Fibroblast of mammary gland (primary cell): ENCODE measurements at regions not wholly inside any gene's neighbourhood (a gene's known extent, or its start where the extent isn't known, plus 50 kb on each side); places are given as distances from the start of the nearest gene placed in this dataset.
A peak's percentile ranks its signal among the peaks of the same experiment; 100 is the strongest.
"Not testable (repeated sequence)": the region's sequence is repeated elsewhere in the genome, so short reads cannot be mapped to it uniquely, and the experiment has no call there.

Experiments used
- DNase-seq: peaks from one replicate; pipeline ENCODE4 v3.0.0-alpha.2; 2010; ENCODE audit warnings: low read depth
- H3K4me3 ChIP-seq: 2 replicates; pipeline ENCODE4 v1.5.1; 2011; ENCODE audit warnings: low read depth, mild to moderate bottlenecking, low read length, moderate library complexity; ENCODE audit not compliant: control insufficient read depth
- CTCF ChIP-seq: conservative IDR thresholded peaks from 2 replicates; pipeline ENCODE4 v1.5.1; 2011; ENCODE audit warnings: low read depth, low read length, inconsistent platforms; ENCODE audit not compliant: control insufficient read depth, insufficient read depth

DNA sequence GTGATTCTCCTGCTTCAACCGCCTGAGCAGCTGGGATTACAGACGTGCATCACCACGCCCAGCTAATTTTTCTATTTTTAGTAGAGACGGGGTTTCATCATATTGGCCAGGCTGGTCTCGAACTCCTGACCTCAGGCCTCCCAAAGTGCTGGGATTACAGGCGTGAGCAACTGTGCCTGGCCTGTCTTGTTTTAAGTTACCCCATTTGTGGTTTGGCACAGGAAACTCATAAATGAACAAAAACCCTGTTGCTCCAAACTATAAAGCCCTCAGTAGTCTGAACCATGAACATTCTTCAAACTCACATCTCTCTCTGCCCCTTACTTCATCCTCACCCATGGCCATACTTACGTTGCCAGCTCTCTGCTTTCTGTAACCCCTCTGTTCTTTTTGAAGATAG, 61.7 kb downstream of the RHOU start:
- peak; percentile 16 for DNase-seq

GRCh38 chr1:228798035-228798434, 62.8 kb downstream of the RHOU start:
- DNase-seq: peak; percentile 25
- H3K4me3 ChIP-seq: no peak overlapping the region
- no peak for TF ChIP-seq CTCF

More for the DNA sequence above, 61.7 kb downstream of the RHOU start:
- H3K4me3 ChIP-seq: not testable (repeated sequence)

DNA sequence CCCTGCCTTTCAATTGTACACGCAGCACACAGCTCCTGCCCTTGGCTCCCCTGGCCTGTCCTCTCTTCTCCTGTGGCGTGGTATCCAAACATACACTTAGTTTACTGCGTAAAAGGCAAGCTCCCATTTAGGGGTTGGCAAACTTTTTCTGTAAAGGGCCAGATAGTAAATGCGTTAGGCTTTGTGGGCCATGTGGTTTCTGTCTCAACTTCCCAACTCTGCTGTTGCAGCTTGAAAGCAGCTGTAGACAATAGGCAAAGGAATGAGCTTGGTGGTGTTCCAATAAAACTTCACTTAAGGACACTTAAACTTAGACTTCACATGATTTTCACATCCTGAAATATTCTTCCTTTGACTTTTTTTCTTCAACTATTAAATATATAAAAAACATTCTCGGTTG, 63.3 kb downstream of the RHOU start:
- peak; percentile 27 for DNase-seq
- no peak overlapping the region for H3K4me3 ChIP-seq
- TF ChIP-seq CTCF: no peak

GRCh38 chr1:228799924-228800323, 64.6 kb downstream of the RHOU start:
- DNase-seq: no peak
- no peak overlapping the region for H3K4me3 ChIP-seq
- no peak for TF ChIP-seq CTCF

- DNase-seq: no peak
- no peak overlapping the region for H3K4me3 ChIP-seq
- TF ChIP-seq CTCF: no peak
Observed at GRCh38 chr1:228801068-228801467, 65.8 kb downstream of the RHOU start.

DNA sequence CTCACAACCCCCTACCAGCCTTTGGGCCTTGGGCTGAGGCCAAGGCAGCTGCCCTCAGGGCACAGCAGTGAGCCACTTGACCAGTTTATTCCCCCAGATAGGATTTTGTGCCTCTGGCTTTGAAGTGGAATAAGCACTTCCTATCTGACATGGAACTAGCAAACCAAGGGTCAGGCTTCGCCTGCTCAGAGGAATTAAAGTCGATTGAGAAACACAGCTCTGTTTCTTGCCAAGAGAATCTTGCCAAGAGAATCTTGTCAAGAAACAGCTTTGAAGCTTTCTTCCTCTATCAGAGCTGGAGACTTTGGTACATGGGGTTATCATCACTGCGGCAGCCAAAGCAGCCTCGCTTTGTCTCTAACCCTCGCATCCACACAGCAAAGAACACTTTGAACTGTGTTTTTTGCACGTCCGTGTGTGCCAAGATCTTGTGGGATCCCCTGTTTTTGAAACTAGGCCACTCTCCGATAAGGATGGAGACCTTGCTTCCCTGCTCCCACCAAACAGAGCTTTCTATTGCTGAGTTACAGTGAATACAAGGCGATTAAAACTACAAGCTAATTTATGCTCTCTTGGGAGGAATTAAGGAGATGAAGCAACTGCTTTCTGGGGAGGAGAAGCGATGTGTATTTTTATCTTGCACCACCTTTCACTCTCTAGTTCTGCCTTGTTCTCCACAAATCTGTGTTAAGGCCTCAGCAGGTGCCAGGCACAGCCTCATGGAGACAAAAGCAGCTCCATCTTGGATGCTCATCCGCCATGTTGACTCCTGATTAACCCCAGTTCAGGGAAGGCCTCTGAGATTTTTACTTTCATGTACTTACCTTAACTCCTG, 67.3 kb downstream of the RHOU start:
- TF ChIP-seq CTCF: no peak
- no peak overlapping the region for H3K4me3 ChIP-seq
- peak; percentile 56 for DNase-seq

DNA sequence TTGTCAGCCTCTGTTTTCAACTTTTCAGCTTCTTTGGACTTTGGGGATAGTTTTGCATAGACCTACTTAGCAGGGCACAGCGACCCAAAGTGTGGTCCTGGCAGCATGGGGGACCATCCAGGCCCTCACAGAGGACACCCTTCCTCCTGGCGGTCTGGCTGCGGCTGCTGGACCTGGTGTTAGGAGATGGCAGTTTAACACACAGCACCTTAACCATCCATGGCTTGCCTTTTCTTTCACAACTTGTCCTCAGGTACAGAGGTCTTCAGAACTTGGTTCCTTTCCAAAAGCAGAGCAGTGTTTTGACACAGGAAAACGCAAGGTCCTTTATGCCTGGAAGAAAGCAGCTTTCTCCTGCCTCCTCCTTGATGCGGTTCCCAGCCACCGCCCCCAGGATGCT, 68.1 kb downstream of the RHOU start:
- TF ChIP-seq CTCF: no peak
- no peak for DNase-seq
- no peak overlapping the region for H3K4me3 ChIP-seq
